Endothelial cell (in vitro differentiated cells): ENCODE measurements at regions not wholly inside any gene's neighbourhood (a gene's known extent, or its start where the extent isn't known, plus 50 kb on each side); places are given as distances from the start of the nearest gene placed in this dataset.
A peak's percentile ranks its signal among the peaks of the same experiment; 100 is the strongest.

ENCODE experiments used
- DNase-seq: peaks from one replicate; pipeline ENCODE4 v3.0.0; 2021; ENCODE audit warnings: low spot score
- H3K27ac Mint-ChIP-seq: one replicate; pipeline ENCODE4 v1.8.0; 2021; ENCODE audit warnings: mixed read lengths, inconsistent platforms; ENCODE audit not compliant: unreplicated experiment
- H3K27me3 Mint-ChIP-seq: one replicate; pipeline ENCODE4 v1.8.0; 2021; ENCODE audit warnings: mild to moderate bottlenecking, moderate library complexity, mixed read lengths, inconsistent platforms; ENCODE audit not compliant: unreplicated experiment
- H3K36me3 Mint-ChIP-seq: one replicate; pipeline ENCODE4 v1.8.0; 2021; ENCODE audit warnings: mild to moderate bottlenecking, low read depth, mixed read lengths, inconsistent platforms; ENCODE audit not compliant: unreplicated experiment
- H3K4me1 Mint-ChIP-seq: one replicate; pipeline ENCODE4 v1.8.0; 2021; ENCODE audit warnings: mild to moderate bottlenecking, mixed read lengths, inconsistent platforms; ENCODE audit not compliant: unreplicated experiment
- H3K4me3 Mint-ChIP-seq: one replicate; pipeline ENCODE4 v1.8.0; 2021; ENCODE audit warnings: mild to moderate bottlenecking, mixed read lengths, inconsistent platforms; ENCODE audit not compliant: unreplicated experiment
- H3K9me3 Mint-ChIP-seq: one replicate; pipeline ENCODE4 v1.8.0; 2021; ENCODE audit warnings: mixed read lengths, inconsistent platforms; ENCODE audit not compliant: unreplicated experiment
- CTCF ChIP-seq: fragments of 200-600 bp; sonication (generic); IDR thresholded peaks from one replicate; pipeline ENCODE4 v1.5.0; 2021; ENCODE audit warnings: antibody characterized with exemption; ENCODE audit not compliant: unreplicated experiment

GRCh38 chr6:167491438-167492099 is 166.7 kb downstream of the TTLL2 start:
- H3K4me3 Mint-ChIP-seq, result no peak overlapping the region

GRCh38 chr6:167492100-167492449 is 167.2 kb downstream of the TTLL2 start:
- Mint-ChIP-seq H3K36me3 (no peaks in the 10 kb centered on the region), H3K27me3 (peaks cover 8% of the 10 kb centered on the region), H3K27ac (no peak overlapping the region), H3K4me1 (peaks cover 26% of the 10 kb centered on the region), H3K9me3 (no peaks in the 10 kb centered on the region), H3K4me3 (no peak overlapping the region)
- TF ChIP-seq CTCF, result no peak
- no peak for DNase-seq

More at GRCh38 chr6:167491438-167492099, 166.7 kb downstream of the TTLL2 start:
- no peak for TF ChIP-seq CTCF
- peaks cover 26% of the 10 kb centered on the region for H3K4me1 Mint-ChIP-seq
- H3K27ac Mint-ChIP-seq, result no peak overlapping the region
- peaks cover 8% of the 10 kb centered on the region for H3K27me3 Mint-ChIP-seq
- H3K36me3 Mint-ChIP-seq, result no peaks in the 10 kb centered on the region
- no peaks in the 10 kb centered on the region for H3K9me3 Mint-ChIP-seq
- no peak for DNase-seq

GRCh38 chr6:167493310-167493709 is 168.4 kb downstream of the TTLL2 start:
- H3K9me3 Mint-ChIP-seq, result no peaks in the 10 kb centered on the region
- peaks cover 8% of the 10 kb centered on the region for H3K27me3 Mint-ChIP-seq
- H3K27ac Mint-ChIP-seq, result peak overlapping the region; percentile 40
- no peaks in the 10 kb centered on the region for H3K36me3 Mint-ChIP-seq
- TF ChIP-seq CTCF, result no peak
- H3K4me3 Mint-ChIP-seq, result no peak overlapping the region
- H3K4me1 Mint-ChIP-seq, result peaks cover 28% of the 10 kb centered on the region
- DNase-seq, result no peak

GRCh38 chr6:167493976-167494697 is 169.3 kb downstream of the TTLL2 start:
- H3K4me1 Mint-ChIP-seq, result peaks cover 27% of the 10 kb centered on the region
- no peaks in the 10 kb centered on the region for H3K9me3 Mint-ChIP-seq
- no peak overlapping the region for H3K4me3 Mint-ChIP-seq
- H3K36me3 Mint-ChIP-seq, result no peaks in the 10 kb centered on the region
- H3K27ac Mint-ChIP-seq, result no peak overlapping the region
- no peak for DNase-seq
- TF ChIP-seq CTCF, result no peak
- H3K27me3 Mint-ChIP-seq, result peaks cover 8% of the 10 kb centered on the region
